ENCODE measurements at regions not wholly inside any gene's neighbourhood (a gene's known extent, or its start where the extent isn't known, plus 50 kb on each side); places are given as distances from the start of the nearest gene placed in this dataset.

DNA sequence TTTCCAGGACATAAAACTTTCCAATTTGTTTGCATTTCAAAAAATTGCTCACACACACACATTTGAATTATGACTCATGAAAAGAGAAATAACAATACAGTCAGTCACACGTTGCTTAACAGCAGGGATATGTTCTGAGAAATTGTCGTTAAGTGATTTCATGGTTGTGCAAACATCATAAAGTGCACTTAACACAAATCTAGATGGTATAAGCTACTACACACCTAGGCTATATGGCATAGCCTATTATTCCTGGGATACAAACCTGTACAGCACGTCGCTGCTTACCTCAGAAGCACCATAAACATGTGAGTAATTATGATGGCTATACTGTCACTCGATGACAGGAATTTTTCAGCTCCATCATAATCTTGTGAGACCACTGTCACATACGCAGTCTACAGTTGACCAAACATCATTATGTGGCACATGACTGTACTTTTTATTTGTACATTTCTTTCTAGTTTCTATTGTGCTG, 378.2 kb downstream of the ACTL7B start:
- Histone ChIP-seq H4K20me1 (ENCODE audit: control insufficient read depth, insufficient read depth, low read depth, low read length) (no peaks in the 10 kb centered on the region), H3K79me2 (ENCODE audit: control insufficient read depth, low read length) (no peaks in the 10 kb centered on the region), H3K9me3 (ENCODE audit: control insufficient read depth, insufficient read depth, low read length) (no peaks in the 10 kb centered on the region), H3K4me3 (ENCODE audit: low read length) (no peak overlapping the region), H3K27ac (ENCODE audit: low read depth, low read length) (no peak overlapping the region), H3F3A (ENCODE audit: control insufficient read depth, insufficient read depth) (no peaks in the 10 kb centered on the region), H3K4me1 (ENCODE audit: control insufficient read depth, low read length) (no peaks in the 10 kb centered on the region), H3K36me3 (ENCODE audit: control insufficient read depth, low read length) (no peaks in the 10 kb centered on the region), H3K9me2 (replicated peaks; ENCODE audit: control insufficient read depth, low read length) (no peaks in the 10 kb centered on the region), H3K4me2 (ENCODE audit: low read length) (no peak overlapping the region), H3K27me3 (ENCODE audit: control insufficient read depth, low read length) (no peaks in the 10 kb centered on the region)
- no peak for TF ChIP-seq EZH2phosphoT487 (IDR thresholded peaks at IDR 0.05; ENCODE audit: borderline replicate concordance, low read length)
- TF ChIP-seq, protein P1, sequence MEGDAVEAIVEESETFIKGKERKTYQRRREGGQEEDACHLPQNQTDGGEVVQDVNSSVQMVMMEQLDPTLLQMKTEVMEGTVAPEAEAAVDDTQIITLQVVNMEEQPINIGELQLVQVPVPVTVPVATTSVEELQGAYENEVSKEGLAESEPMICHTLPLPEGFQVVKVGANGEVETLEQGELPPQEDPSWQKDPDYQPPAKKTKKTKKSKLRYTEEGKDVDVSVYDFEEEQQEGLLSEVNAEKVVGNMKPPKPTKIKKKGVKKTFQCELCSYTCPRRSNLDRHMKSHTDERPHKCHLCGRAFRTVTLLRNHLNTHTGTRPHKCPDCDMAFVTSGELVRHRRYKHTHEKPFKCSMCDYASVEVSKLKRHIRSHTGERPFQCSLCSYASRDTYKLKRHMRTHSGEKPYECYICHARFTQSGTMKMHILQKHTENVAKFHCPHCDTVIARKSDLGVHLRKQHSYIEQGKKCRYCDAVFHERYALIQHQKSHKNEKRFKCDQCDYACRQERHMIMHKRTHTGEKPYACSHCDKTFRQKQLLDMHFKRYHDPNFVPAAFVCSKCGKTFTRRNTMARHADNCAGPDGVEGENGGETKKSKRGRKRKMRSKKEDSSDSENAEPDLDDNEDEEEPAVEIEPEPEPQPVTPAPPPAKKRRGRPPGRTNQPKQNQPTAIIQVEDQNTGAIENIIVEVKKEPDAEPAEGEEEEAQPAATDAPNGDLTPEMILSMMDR (IDR thresholded peaks at IDR 0.05; ENCODE audit: low read depth, low read length, poor library complexity, severe bottlenecking) = no peak

DNA sequence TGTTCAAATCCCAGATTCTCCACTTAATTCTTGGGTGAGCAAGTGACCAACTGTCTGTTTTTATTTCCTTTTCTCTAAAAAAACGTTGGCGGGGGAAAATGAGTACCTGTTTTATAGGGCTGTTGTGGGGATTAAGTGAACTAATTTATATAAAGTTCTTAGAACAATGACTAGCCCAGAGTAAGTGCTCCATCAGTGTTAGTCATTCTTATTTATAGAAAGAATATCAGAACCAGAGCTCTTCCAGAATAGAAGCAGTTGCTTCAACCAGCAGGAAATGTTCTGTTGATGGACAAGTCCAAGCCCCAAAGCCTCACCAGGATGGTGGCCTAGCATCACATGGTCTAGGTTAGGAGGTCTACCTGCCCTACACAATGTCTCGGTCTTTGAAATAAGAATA, 379.2 kb downstream of the ACTL7B start:
- Histone ChIP-seq H3K36me3 (ENCODE audit: control insufficient read depth, low read length) (no peaks in the 10 kb centered on the region), H3K9me3 (ENCODE audit: control insufficient read depth, insufficient read depth, low read length) (no peaks in the 10 kb centered on the region), H3K9me2 (replicated peaks; ENCODE audit: control insufficient read depth, low read length) (no peaks in the 10 kb centered on the region), H3F3A (ENCODE audit: control insufficient read depth, insufficient read depth) (no peaks in the 10 kb centered on the region), H4K20me1 (ENCODE audit: control insufficient read depth, insufficient read depth, low read depth, low read length) (no peaks in the 10 kb centered on the region), H3K4me2 (ENCODE audit: low read length) (no peak overlapping the region), H3K27ac (ENCODE audit: low read depth, low read length) (no peak overlapping the region), H3K4me1 (ENCODE audit: control insufficient read depth, low read length) (no peaks in the 10 kb centered on the region), H3K4me3 (ENCODE audit: low read length) (no peak overlapping the region), H3K27me3 (ENCODE audit: control insufficient read depth, low read length) (no peaks in the 10 kb centered on the region), H3K79me2 (ENCODE audit: control insufficient read depth, low read length) (no peaks in the 10 kb centered on the region)
- TF ChIP-seq EZH2phosphoT487 (IDR thresholded peaks at IDR 0.05; ENCODE audit: borderline replicate concordance, low read length) = no peak
- TF ChIP-seq, protein P1 (IDR thresholded peaks at IDR 0.05; ENCODE audit: low read depth, low read length, poor library complexity, severe bottlenecking) = no peak

DNA sequence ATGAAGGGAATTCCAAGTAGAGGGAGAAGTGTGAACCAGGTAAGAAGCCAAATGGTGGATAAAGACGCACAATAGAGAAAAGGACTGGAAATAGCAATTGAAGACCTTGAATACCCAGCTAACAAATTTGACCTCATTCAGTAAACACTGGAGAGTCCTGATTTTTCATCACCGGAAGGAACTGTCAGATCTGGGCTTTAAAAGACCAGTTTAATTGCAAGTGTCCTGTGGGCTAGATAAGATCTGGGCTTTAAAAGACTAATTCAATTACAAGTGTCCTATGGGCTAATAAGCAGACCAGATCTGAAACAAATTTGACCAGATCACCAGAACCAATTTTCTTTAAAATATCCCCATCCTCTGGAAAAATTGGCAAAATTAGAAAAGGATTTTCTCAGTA, 380.0 kb downstream of the ACTL7B start:
- H3F3A ChIP-seq (ENCODE audit: control insufficient read depth, insufficient read depth) = no peaks in the 10 kb centered on the region
- H3K4me3 ChIP-seq (ENCODE audit: low read length) = no peak overlapping the region
- H3K9me3 ChIP-seq (ENCODE audit: control insufficient read depth, insufficient read depth, low read length) = no peaks in the 10 kb centered on the region
- H3K4me1 ChIP-seq (ENCODE audit: control insufficient read depth, low read length) = no peaks in the 10 kb centered on the region
- TF ChIP-seq EZH2phosphoT487 (IDR thresholded peaks at IDR 0.05; ENCODE audit: borderline replicate concordance, low read length) = no peak
- TF ChIP-seq, protein P1 (IDR thresholded peaks at IDR 0.05; ENCODE audit: low read depth, low read length, poor library complexity, severe bottlenecking) = no peak
- H3K4me2 ChIP-seq (ENCODE audit: low read length) = no peak overlapping the region
- H3K79me2 ChIP-seq (ENCODE audit: control insufficient read depth, low read length) = no peaks in the 10 kb centered on the region
- H3K27me3 ChIP-seq (ENCODE audit: control insufficient read depth, low read length) = no peaks in the 10 kb centered on the region
- H4K20me1 ChIP-seq (ENCODE audit: control insufficient read depth, insufficient read depth, low read depth, low read length) = no peaks in the 10 kb centered on the region
- no peaks in the 10 kb centered on the region for H3K36me3 ChIP-seq (ENCODE audit: control insufficient read depth, low read length)
- no peaks in the 10 kb centered on the region for H3K9me2 ChIP-seq (replicated peaks; ENCODE audit: control insufficient read depth, low read length)
- no peak overlapping the region for H3K27ac ChIP-seq (ENCODE audit: low read depth, low read length)
